ENCODE measurements at regions not wholly inside any gene's neighbourhood (a gene's known extent, or its start where the extent isn't known, plus 50 kb on each side); places are given as distances from the start of the nearest gene placed in this dataset.
"Not testable (repeated sequence)": the region's sequence is repeated elsewhere in the genome, so short reads cannot be mapped to it uniquely, and the experiment has no call there.

DNA sequence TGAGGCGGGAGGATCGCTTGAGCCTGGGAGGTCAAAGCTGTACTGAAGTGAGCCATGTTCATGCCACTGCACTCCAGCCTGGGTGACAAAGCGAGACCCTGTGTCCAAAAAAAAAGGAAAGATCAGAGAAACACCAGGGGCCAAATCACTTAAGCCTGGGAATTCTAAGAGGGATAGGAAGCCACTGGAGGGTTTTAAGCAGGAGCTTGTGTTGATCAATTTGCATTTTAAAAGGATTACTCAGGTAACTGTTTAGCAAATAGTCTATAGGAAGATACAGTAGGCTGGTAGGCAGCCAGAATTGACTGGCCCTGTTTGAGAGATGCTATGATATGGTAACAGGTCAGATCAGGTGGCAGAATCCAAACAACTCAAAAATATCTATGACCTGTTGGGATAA, 162.7 kb downstream of the SPTSSA start:
- no peak for DNase-seq

DNA sequence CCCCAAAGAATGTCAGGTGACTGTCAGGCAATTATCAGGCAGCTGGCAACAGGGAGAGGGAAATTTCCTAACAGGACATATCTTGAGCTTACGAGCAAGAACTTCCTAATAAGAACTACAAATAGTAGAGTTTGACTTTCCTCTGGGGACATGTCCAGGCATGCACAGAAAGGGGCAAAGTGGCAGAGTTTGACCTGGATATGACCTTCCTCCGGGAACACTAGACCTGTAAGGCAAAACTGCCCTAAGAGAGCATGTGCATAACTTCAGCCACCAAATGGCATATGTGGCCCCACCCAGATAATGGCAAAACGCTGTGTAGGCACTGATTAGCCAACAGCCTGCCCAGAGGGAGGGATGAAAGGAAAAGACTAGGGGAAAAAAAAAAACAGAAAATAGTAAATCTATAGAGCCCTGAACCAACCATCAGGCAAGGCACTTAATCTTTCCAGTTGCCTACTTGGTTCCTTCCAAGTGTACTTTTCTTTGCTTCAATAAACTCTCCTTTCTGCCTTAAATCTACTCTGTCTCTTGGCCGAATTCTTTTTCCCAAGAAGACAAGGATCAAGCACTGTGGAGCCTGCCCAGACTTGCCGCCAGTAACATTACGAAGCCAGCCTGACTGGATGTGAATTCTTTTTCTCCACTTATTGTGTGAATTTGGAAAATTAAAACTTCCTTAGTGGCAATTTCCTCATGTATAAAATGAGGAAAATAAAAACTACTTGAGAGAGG, 164.1 kb downstream of the SPTSSA start:
- no peak for DNase-seq

DNA sequence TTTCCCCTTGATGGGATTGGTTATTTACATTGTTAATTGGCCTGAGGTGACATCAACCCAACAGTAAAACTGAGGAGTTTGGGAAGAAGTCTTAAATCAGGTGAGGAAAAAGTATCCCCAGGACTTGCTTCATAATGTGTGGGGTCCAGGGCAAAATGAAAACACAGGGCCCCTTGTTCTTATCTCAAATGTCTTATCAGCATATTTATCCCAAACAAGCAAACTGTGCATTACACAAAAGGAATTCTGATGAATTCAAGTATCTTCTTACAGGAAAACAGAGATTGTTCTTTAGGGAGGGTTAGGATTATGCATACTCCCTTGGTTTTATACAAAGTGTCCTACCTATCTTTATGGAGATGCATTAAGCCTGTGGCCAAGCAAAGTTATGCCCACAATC, 178.4 kb downstream of the SPTSSA start:
- DNase-seq = no peak

DNA sequence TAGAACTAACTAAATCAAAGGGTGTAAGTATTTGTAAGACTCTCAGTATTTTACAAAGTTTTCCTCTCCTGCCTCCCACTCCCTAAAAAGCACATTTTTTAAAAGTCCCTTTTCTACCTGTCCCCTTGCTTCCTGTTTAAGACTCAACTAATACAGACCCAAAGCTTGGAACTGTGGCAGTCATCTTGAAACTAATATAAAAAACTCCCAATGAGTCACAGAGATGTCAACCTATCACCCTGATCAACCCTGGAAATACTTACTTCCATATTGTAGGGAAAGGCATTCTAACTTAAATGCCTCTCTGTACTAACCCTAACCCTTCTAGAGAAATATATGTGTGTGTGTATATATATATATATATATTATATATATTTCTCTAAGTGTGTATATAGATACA, 184.8 kb downstream of the SPTSSA start:
- no peak for DNase-seq

DNA sequence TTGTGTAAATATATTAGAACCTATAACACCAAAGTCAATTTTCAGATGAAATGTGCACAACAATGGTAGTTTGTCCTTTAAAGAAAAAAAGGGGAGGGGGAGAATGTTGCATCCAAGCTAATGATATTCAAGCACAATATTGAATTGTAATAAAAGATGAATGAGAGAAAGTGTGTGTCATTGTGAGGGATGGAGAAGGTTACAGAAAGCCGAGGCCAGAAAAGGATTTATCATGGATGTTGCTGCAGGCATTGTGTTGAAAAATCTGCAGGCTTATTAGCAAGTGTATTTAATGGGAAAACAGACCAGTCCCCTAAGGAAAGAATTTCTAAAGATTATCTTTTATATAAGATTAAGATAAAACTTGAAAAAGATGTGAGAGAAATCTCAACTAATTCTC, 186.5 kb downstream of the SPTSSA start:
- no peak for DNase-seq

DNA sequence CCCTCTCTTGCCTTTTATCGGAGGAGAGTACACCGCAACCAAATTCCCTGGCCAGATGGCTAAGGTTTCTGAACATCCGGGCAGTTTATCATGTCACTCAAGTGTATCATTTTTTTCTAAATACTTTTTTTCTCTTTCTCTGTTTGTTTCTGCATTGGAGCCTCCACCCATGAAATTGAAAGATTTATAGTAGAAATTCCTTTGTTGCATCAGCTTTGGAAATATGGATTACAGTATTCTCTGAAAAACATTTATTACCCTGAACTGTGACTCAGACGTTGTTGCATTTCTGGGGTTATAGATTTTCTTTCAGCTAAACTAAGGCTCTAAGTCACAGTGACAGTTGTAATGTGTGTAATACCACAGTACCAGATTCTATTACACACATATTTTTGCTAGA, 187.0 kb downstream of the SPTSSA start:
- DNase-seq = no peak

DNA sequence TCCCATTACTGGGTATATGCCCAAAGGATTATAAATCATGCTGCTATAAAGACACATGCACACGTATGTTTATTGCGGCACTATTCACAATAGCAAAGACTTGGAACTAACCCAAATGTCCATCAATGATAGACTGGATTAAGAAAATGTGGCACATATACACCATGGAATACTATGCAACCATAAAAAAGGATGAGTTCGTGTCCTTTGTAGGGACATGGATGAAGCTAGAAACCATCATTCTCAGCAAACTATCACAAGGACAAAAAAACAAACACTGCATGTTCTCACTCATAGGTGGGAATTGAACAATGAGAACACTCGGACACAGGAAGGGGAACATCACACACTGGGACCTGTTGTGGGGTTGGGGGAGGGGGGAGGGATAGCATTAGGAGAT, 188.3 kb downstream of the SPTSSA start:
- not testable (repeated sequence) for DNase-seq

DNA sequence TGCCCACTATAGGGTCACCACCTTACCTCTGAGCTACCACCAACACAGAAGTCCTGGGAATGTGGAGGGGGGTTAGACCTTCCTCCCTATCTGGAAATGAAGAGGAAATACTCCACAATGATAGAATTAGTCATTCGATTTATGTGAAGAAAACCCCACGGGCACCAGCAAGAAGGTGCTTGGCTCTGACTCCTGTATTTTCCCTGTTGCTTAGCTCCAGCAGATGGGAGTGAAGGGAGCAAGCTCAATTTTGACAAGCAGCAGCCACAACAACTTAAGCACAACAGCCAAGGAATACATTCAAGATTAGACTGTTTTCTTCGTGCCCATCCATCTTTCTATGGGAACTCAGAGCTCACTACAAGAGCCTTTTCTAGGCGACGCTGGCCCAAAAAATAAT, 191.7 kb downstream of the SPTSSA start:
- DNase-seq = no peak

DNA sequence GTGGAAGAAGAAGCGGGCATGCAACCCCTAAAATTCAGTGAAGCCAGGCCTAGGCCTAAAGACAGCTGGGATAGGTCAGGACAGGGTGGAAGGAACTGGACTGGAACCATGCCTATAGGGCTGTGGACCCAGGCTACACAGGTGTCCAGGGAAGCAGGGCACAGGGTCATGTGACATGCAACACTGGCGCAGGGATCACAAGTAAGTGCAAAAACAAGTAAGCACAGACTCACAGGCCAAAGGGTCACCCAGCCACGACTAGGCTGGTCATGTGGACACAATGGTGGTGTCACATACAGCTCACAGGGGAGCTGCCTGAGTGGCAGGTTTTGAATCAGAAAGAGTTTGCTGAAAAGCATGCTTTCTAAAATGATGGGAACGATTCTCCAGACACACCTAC, 195.7 kb downstream of the SPTSSA start:
- DNase-seq = no peak

DNA sequence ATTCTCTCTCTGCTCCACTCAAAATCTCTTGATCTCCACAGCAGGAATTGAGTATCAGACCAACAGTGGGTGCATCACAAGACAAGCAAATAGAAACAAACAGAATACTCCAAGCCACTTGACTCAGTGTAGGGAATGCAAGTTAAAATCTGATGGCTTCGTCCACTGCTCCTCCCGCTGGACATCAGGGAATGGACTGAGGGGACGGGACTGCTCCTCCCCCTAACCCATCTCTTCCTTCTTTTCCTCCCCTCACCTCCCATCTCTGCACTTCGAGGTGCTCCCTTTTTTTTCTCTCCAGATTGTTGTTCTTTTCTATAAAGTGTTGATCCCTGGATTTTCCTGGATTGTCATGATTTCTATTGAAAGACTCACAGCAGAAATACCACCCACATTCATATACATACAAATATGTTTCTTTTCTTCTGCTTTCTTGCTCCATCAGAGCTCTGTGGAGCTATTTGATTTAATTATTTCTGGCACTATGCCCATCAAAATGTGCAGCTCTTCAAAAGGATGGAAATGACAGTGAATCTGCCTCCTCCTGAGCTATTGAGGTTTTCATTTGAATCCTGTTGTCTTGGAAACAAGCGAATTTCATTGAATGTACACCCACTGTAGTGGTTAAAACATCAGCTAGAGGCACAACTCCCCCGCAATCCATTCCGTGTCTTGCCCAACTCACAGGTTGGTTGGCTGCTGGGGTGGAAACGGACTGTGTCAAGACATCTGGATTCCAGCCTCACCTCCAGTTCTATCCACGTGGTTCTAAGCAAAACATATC, 199.7 kb downstream of the SPTSSA start:
- DNase-seq = no peak

DNA sequence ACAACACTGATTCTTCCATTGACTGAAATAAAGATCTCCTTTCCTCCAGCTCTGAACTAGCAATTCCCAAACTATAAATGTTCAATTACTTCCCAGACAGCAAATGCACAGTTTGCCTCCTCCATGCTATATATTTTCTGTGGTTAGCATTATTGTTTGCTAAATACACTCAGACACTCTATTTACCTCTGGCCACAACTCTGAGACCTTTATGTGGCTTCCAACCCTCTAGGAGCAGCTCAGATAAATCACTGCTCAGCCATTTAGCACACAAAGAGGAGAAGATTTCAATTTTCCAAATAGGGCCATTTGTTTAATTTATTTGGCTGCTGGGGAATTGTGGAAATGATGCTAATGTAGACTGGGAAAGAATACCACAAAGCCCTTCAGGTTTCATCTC, 202.0 kb downstream of the SPTSSA start:
- no peak for DNase-seq

DNA sequence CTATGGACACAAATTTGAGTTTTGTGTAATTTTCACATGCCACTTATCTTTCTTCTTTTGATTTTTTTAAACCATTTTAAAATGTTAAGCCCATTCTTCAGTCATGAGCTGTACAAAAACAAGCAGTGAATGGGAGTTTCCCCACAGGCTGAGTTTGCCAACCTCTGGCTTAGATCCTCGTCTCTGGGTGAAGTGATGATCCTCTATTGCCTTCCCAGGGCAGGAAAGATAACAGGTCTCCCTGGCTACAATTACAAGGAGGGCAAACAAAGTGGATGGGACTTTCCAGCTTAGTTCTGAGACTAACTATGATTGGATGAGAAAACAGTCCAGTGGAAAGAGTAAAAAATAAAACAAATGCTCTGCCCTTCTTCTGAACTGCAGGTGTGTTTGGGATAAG, 203.7 kb downstream of the SPTSSA start:
- no peak for DNase-seq

DNA sequence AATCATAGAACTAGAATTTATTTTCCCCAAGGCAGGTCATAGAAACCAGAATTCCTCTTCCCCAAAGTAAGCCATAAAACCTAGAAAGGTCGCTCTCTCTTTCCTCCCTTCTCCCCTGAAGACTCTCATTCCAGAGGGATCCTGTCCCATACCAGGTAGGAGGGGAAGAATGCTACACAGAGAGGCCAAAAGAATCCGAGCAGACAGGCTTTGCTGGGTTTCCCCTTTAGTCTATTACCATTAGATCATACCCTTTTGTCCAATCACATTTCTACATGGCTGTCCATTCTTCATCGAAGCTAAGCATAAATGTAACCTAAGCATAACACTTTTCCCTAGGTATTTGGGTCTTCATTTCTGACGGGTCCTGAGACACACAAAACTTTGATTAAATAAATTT, 204.5 kb downstream of the SPTSSA start:
- DNase-seq = no peak

DNA sequence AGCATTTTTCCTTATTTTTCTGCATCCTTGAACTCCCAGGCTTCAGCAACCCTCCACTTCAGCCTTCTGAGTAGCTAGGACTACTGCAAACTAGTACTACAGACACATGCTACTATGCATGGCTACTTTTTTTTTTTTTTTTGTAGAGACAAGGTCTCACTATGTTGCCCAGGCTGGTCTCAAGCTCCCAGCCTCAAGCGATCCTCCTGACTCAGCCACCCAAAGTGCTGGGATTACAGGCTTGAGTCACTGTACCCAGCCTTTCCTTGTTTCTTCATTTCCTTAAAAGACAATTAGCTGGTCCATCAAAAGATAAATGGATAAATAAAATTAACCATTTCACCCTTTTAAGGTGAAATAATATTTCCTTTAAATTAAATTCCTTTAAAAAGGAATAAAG, 205.8 kb downstream of the SPTSSA start:
- no peak for DNase-seq

DNA sequence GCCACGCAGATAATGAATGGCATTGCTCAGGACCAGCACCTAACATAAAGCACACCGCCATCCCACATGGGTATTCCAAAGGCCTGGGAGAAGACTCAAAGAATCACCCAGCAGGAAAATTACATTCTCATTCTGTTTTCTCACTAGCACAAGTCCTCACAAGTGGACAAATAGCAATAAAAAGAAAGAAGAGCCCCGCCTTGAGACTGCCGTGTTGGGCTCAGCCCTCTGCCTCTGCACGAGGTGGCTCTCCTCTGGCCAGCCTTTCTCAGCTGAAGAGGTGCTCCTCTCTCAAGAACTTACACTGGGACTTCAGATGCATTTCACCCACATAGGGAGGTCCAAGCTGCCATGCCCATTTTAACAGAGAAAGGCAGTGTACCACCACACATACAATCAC, 207.5 kb downstream of the SPTSSA start:
- no peak for DNase-seq

DNA sequence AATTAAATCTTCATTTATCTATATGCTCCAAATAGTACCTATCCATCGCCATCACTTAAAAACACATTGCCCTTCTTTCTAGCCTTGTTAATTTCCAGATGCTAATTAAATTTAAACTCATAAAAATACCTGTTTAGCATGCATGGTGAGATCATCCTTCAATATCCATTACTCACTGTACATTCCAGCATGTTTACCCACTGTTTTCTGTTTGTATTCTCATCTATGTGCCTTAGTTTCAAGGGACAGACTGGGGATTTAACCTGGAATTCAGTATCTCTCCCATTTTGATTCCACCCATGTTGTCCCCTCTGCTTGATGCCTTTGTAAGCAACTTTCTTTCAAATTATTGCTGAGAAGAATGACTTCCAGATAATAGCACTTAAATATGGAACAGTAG, 208.0 kb downstream of the SPTSSA start:
- DNase-seq = no peak

DNA sequence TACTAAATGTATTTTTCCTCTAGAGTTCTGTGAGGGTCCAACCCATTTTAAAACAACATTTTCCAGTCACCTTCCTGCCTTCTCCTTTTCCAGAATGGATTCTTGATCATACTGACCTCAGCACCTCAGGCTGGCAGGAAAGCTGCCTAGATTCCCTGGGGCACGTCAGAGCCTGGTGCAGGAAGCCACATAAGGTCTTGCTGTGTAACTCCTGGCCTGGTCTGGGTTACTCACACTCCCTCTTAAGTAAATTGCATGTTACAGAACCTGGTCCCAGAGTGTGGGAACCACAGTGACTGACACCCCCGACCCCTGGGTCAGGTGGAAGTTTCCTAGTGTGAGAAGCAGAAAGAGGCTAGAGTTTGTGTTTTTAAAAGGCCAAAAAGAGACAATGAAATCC, 209.8 kb downstream of the SPTSSA start:
- no peak for DNase-seq

DNA sequence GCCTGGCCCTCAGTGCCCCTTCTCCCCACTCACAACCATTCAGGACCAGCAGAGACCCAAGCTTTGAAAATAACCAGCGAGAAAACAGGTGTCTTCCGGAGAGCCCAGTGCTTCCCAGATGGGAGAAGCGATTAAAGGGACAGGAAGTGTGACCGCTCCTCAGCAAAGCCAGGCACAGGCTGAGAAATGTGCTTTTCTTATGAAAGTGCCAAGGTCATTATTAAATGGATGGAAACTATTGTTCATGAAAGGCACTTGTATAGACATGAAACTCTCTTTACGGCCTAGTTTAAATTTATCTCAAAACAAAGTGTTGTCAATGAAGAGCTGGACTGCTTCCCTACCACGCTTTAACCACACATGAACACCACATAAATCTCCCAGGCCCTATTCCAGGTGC, 210.4 kb downstream of the SPTSSA start:
- no peak for DNase-seq

DNA sequence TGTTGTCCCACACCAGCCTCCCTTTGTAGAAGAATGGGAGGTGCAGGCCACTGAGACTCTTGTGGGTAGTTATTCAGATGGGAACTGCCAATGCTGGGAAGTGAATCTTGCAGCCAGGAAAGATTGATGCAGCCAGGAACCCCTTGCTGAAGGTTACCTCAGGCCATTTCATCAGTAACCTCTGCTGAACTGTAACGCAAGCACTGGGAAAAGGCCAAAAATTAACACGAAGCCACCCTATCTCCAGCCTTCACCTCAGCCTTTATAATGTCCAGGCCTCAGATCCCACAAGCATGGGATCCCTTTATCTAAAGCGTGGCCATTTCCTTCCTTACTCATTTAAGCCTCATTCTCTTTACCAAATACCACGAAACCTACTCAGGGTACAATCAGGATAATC, 211.1 kb downstream of the SPTSSA start:
- no peak for DNase-seq

DNA sequence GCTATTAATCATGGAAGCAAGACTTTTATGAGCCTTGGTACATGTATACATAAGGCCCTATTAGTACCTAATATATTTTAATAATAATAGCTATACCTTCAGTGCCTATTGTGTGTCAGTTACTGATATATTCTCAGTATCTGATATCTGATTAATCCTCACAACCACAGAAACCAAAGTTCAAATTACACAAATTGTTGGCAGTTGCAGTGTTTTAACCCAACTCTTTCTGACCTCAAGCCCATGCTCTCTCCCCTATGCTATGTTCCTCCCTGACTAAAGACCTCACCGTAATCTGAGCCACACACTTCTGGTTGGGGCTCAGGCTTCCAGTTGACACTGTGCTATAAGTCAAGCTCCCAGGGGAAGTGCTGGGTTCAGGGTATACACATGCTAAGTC, 214.4 kb downstream of the SPTSSA start:
- no peak for DNase-seq

DNA sequence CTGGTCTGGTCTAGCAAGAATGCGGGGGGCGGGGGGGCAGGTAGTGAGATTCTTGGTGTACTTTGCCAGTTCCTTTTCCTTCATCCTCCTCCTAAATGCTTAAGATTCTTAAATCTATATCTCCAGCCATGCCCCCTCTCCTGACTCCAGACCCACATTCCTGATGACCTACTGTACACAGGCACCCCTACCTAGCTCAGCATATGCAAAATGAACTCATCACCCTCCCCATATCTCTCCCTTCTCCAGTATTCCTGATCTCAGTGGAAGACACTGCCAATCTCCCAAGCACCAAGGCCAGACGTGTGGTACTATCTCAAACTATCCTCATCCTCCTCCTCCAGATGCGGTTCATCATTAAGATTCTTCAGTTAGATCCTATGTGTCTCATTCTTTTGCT, 215.8 kb downstream of the SPTSSA start:
- DNase-seq = no peak

DNA sequence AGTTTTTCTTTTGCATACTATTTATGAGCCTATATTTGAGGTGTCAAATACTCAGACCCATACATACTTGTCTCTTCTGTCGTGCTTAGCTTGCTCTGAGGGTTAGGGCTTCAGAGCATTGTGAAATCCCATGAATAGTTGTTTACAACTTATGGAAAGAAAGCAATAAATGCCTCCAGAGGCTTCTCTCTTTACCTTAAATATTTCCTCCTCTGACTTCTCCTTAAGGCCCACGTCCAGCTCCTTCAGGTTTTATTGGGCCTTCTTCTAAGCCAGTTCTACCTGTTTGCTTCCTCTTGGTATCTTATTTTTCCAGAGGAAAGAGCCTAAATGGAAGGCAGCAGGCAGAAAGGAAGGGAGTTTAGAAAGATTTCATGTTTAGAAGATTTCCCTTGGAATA, 218.6 kb downstream of the SPTSSA start:
- DNase-seq = no peak

DNA sequence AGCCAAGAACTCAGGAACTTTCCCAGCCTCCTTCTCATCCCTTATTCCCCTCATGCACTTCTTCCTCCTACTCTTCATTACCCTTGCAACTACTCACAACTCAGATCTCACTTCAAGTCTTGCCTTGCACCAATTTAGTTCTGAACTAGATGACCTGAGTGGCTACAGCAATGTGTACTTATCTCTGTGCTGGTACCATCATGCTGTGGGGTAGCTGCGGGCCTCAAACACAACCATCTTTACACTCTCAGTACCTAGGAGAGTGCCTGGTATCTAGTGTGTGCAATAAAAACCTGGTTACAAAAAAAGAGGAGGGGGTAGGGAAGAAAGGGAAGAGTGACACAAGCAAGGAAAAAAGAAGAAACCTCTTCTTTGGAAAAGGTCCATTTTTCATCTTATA, 219.0 kb downstream of the SPTSSA start:
- no peak for DNase-seq

DNA sequence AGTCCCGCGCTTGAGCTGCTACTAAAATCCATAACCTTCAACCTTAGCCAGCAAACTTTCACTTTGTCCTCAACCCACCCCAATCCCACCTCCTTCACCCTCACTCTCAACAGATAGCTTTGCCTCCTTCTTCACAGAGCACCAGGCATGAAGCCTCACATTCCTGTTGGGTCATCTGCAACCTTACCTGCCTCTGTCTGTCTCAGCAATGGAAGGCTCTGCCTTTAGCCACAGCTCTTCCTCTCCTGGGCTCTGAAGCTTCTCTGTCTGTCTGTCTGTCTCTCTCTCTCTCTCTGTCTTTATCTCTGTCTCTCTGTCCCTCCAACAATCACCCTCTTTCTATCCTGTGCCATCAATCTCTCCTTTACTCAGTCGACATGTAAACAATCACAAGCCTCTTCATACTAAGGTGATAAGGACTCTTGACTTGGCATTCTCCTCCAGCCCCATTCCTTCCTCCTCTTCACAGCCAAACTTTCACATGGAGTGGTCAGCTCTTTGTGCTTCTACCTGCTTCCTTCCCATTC, 220.8 kb downstream of the SPTSSA start:
- DNase-seq = no peak

DNA sequence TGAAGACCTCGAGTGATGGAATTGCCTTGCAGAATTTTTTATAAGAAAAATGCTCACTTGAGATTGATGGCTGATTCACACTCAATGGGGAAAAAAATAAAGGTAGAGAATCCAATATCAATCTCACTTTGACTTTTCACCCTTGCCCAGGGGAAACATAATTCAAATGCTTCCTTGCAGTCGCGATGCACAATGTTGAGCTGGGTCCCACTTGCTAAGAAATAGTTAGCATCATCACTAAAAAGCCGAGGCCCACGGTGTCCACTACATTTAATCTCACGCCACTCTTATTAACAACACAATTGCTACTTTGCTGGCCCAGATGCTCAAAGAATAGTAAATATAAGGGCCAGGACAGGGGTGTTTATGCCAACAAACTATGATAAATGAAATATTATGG, 223.4 kb downstream of the SPTSSA start:
- no peak for DNase-seq
